ENCODE measurements at regions not wholly inside any gene's neighbourhood (a gene's known extent, or its start where the extent isn't known, plus 50 kb on each side); places are given as distances from the start of the nearest gene placed in this dataset.
"Not testable (repeated sequence)": the region's sequence is repeated elsewhere in the genome, so short reads cannot be mapped to it uniquely, and the experiment has no call there.

DNA sequence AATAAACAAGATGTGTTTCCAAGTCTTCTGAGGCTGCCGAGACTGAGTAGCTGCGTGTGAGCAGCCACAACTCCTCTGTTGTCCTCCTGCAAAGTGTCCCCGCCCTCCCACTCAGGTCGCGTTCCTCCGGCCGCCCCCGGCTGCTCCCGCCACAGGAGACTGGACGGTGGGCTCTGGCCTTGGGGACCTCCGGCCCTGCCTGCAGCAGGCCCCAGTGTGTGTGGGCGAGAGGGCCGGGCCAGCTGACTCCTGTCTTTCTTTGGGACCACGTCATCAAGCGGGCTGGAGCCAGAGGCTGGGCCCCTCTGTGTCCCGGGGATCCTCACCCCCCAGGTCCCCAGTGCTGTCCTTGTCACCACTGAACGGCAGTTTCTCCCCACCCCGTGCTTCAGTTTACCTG, 175.3 kb downstream of the NPIPB11 start:
- DNase-seq = no peak

DNA sequence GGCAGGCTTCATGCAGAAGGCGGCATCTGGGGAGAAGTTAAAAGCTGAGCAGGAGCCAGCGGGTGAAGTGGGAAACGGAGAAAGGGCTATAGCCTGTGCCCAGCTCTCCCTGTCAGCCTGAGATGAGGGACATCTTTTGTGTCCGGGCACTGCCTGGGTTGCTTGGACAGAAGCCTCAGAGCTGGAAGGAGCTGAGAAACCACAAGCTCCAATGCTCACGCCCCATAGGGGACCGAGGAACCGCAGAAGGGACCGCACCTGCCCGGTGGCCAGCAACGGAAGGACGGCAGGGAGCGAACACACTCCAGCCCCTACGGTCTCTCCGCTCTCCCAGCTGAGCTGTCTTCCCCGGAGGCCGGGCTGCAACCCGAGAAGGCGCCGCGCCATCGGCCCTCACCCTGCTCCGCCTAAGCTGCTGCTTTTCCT, 175.8 kb downstream of the NPIPB11 start:
- DNase-seq = no peak

DNA sequence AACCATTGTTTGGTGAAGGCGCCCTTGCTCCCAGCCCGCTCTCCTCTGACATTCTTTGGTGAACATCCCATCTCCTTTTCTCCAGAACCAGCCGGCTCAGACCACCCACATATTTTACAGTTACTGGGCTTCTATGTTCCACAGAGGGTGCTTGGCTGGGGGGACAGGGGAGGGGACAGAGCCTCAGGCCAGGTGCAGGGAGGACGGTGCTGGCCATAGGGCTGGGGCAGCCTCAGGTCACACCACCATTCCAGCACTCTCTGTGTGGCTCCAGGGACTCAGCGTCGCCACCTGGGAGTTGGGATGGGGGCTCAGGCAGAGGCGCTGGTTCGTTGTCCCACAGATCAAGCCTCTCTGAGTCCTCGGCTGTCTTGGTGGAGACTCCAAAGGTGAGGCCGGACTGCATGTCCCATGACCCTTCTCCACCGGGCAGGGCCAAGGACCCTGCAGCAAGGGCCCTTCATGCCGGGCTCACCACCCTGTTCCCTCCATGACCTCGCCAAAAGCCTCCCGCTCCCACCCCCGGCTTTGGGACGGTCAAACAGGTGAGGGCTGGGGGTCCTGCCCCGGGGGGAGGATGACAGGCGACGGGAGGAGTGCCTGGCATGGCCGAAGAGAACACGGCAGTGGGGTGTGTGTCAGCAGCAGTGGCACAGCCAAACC, 176.4 kb downstream of the NPIPB11 start:
- not testable (repeated sequence) for DNase-seq

DNA sequence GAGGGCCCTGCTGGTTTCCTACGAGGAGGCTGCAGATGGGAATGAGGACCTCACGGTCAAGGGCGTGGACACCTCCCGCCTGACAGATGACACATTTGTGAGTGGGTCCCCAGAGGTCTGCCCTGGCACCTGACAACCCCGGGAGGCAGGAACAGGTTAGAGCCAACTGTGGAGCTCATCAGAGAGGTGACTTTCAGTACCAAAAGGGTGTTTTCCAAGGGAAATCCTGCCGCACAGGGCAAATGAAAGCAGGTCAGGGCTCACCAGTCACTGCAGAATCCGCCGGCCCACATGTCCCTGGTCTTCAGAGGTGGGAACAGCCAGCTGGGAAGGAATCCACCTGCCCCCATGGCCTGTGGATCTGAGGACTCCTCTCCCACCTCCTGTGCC, 176.9 kb downstream of the NPIPB11 start:
- DNase-seq = not testable (repeated sequence)

DNA sequence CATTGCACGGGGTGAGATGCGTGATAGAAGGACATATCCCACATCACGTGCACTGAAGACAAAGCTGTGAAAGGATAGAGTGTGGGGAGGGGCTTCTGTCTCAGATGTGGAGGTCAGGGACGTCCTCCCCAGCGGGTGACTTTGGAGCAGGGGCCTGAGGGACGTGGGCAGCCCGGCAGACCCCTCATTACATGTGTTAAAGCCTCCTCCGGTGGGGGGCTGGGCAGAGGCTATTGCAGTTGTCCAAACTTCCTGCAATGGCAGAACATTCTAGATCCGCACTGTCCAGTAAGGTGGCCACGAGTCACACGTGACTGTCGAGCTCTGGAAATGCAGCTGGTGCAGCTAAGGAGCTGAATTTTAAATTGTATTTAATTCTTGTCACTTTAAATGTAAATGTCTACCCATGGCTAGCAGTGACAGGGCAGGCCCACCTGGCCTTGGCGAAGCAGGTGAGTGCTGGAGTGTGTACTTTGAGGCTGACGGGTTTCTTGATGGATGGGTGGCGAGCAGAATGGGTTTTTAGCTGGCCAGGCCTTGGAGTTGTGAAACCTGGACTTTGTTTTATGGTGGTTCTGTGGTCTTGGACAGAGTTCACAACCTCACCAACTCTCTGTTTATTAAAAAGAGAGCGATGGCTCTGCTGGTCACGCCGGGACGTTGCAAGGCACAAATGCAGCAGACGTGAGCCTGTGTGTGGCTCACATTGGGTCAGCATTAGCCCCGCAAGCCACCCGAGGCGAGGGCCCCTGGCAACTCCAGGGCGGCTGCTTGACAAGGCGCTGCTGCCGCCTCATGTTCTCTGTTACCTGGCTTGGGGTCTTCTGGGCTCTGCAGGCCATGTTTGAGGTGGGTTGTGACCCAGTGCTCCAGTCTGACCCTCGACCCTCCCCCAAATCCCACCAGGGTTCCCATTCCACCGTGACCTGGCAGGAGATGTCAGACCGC, 177.6 kb downstream of the NPIPB11 start:
- DNase-seq = not testable (repeated sequence)

DNA sequence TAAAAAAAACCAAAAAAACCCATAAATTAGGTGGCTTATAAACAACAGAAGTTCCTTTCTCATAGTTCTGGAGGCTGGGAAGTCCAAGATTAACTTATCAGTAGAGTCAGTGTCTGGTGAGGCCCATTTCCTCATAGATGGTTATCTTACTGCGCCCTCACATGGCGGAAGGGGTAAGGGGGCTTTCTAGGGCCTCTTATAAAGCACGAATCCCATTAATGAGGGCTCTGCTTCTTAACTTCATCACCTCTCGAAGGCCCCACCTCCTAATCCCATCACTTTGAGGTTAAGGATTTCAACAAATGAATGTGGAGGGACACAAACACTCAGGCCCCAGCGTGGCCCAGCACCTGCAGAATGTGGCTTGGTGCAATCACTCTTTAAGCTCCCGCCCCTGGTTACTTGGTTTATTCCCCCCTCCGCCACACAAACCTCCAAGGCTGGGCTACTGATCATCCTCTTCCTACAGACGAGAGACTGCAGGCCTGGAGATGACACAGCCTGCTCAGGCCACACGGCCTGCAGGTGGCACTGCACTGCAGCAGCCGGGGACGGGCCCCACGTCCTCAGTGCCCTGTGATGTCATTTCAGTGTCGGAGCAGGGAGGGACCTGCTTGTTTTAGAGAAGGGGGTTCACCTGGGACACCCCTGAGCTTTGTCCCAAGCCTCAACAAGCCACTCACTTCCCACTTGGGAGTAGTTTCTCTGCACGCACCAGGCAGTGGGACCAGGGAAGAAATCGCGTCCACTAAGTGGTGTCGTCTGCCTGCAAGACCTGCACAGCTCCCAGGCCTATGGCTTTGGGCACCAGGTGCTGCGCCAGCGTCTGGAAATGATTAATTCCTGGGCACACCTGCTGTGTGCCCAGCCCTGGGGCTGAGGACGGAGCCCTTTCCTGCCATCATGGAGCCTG, 178.5 kb downstream of the NPIPB11 start:
- DNase-seq = peak; percentile 74

DNA sequence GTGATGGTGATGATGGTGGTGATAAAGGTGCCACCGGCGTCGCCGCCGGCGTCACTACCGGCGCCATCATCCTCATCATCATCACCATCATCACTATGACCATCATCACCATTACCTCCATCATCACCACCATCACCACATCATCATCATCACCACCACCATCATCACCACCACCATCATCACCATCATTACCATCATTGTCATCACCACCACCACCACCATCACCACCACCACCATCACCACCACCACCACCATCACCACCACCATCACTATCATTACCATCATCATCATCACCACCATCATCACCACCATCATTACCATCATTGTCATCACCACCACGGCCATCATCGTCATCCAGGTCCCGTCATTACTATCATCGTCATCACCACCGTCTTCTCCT, 179.7 kb downstream of the NPIPB11 start:
- no peak for DNase-seq

DNA sequence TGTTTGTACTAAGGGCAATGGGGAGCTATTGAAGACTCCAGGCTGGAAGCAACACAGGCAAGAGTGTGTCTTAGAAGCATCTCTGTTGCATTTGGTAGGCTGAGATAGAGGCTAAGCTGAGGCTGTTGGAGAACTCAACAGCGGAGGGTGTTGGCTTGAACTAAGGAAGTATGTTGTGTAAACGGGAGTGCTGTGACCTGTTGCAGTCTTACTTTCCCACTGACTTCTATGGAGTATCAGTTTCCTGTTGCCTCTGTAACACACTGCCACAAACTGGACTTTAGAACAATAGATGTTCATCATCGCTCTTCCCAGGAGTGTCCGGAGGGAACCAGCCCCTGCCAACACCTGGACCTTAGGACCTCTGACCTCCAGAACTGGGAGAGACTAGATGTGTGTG, 181.8 kb downstream of the NPIPB11 start:
- not testable (repeated sequence) for DNase-seq

DNA sequence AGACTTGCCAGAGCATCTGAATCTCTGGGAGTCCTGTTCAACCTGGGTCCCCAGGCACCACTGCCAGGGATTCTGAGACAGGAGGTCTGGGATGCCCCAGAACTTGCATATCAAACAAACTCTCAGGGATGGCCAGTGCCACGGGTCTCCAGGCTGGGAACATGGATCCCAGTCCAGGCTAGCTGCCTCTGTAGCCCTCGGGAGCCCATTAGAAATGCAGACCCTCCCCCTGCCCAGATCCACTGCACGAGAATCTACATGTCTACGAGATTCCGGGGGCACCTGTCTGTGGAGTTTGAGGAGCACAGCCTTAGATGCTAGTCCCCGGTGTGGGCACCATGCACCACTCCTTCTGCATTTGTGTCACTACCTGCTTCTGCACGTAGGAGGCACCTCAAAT, 183.9 kb downstream of the NPIPB11 start:
- not testable (repeated sequence) for DNase-seq

DNA sequence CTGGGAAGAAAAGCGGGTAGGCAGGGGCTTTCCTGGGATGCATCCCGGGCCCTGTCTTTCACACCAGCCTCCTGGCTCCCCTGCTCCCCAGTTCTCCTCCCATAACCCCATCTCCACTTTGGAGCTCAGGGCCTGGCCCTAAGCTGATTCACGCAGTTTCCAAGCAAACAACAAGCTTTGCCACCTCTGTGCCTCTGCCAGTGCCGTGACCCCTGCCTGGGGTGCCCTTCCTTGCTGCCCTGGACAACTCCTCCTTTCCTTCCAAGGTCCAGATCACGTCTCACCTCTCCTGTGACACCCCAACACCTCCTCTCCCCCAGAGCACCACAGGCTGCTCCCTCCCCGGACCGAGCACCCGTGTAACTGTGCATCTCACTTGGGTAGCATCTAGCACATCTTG, 184.5 kb downstream of the NPIPB11 start:
- DNase-seq = not testable (repeated sequence)

DNA sequence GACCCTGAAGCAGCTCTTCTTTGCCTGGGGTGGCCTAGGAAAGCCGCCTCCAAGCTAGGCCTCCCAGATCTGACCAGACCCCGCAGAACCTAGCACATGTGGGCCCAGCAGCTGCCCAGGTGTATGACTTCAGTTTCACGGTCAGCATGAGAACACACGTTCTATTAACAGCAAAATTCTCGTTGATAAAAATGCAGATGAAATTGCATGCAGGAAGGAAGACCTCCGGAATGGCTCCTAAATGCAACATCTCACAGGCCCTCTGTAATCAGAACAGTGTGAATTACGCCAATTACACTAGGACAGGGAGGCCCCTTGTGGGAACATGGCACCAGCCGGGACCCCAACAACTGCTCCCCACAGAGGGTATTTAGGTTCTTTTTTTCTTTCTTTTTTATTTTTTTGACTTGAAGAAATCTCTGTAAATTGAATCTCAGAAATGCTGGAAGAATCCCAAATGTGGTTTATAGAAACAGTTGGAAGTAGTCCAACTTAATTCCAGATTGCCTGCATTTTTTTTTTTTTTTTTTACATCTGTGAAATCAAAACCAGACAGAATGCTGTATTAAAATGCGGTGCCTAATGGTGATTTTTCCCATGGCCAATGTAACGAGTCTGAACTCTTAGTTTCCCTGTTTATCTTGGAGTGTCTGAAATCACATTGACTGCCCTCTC, 185.1 kb downstream of the NPIPB11 start:
- not testable (repeated sequence) for DNase-seq

DNA sequence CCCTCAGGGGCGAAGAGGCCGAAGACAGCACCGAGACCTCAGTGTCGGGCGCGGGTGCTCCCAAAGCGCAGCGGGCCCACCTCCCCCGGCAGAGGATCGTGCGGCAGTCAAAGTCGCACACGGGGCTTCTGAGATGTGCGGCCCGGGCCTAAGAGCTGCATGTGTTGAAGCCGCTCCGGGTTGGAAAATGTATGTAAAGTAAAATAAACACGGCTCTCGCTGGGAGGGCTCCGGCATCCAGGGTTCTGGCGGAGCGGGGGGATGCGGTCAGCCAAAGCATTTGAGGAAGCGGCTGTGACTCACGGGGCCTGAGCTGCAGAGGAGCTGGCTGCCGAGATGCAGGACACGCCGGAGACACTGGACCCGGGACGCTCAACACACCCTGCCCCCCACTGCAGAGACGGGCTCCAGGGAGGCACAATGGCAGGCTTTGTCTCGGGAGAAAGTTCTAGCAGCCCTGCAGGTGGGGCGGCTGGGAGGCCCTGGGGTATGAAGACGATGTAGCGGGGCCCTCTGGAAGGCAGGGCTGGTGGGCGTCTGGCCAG, 185.8 kb downstream of the NPIPB11 start:
- DNase-seq = not testable (repeated sequence)

DNA sequence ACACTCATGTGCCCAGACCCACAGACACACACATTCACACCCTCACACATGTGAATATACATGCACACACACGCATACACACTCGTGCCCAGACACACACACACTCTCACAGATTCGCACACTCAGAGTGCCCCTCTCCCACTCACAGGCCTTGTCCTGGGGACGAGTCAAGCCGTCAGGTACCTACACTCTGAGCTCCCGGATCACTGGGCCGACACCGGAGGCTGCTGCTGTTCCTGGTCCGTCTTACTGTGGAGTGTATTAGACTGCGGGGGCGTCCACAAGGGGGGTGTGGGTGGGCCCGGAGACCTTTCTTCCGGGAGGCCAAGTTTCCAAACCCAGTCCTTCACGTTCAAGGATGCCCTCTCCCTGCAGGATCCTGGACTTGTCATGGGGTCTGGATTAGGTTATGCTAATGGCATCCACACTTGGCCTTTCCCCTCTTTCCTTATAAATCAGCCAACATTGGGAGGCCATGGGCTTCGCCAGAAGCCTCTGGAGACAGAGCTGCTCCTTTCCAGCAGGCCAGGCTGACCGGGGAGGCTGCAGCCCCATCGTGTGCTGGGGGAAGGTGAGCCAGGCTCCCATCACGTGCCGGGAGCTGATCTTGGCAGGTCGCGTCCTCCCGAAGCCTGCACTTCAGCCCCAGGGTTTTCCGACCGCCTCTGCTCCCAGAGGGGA, 186.4 kb downstream of the NPIPB11 start:
- DNase-seq = not testable (repeated sequence)

DNA sequence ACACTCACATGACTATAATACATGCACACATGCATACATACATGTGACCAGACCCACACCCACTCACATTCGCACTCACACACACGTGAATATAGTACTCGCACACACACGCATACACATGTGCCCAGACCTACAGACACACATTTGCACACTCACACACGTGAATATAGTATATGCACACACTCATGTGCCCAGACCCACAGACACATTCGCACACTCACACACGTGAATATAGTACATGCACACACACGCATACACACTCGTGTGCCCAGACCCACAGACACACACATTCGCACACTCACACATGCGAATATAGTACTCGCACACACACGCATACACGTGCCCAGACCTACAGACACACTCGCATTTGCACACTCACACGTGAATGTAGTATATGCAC, 186.9 kb downstream of the NPIPB11 start:
- DNase-seq = not testable (repeated sequence)

DNA sequence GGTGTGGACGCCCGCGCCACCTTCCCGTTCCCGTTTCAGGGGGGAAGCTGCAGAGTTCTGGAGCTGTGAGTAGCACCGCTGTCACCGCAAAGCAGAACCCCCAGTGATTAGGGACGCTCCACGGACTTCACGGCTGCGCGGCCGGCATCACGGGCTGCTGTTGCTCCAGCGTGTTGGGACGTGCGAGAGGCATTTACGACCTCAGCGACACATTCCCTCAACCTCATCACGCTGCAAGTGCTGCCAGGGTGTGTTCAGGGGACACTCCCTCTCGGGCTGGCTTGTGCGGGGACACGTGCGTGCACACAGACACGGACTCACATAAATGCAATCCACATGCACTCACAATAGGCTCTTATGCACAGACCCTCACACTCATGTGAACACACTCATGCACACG, 187.9 kb downstream of the NPIPB11 start:
- DNase-seq = not testable (repeated sequence)

DNA sequence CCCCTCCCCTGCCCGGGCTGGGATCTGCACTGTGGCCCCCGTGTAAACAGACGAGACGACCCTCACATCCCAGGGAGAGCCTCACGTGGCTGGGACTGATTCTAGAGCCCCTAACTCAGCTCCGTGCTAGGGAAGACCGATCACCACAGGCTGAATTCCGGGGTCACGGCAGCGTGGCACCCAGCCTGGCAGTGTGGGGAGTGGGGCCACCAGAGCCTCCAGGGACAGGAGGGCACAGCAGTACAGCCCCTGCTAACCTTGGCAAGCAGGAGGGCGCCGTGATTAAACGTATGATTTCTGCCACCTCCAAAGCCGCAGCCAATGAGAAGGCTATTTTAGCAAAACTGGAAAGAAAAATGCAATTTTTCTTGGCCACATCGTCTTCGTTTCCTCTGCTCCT, 188.3 kb downstream of the NPIPB11 start:
- not testable (repeated sequence) for DNase-seq

DNA sequence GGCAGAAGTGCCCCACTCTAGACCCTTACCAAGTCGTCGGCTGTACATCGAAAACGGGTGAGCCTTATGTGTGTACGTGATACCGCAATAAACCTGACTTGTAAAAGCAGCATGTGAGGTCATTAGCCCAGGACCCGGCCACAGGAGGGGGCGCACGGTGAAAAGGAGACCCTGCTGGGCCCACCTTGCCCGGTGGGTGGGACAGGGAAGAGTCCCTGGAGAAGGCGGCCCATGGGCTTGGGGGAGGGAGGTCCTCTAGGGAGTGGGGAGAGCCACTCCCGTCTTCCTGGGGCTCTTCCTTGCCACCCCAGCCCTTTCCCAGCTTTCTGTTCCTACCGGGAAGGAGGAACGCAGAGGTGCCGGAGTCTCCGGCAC, 188.8 kb downstream of the NPIPB11 start:
- DNase-seq = not testable (repeated sequence)

DNA sequence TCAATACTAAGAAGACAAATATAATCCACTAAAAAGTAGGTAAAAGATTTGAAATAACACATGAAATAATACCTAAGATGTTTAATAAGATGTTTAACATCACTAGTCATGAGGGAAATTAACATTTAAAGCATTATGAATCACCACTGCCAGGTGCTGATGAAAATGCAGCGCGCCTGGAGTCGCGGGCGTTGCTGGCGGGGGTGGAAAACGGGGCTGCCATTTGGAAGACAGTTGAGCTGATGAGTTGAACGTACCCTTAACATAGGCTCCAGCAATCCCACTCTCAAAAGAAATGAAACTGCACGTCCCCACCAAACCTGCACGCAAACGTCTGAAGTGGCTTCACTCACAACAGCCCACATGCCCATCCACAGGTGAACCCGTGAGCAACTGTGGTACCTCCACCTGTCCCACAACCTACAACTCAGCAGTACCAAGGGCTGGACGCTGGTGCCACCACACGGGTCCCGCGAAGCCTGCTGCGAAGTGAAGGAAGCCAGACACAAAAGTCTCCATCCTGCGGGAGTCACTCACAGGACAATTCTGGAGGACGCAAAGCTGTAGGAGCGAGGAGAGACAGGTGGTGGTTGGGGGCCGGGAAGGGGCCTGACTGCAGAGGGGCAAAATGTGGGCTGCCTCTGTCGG, 189.3 kb downstream of the NPIPB11 start:
- not testable (repeated sequence) for DNase-seq

DNA sequence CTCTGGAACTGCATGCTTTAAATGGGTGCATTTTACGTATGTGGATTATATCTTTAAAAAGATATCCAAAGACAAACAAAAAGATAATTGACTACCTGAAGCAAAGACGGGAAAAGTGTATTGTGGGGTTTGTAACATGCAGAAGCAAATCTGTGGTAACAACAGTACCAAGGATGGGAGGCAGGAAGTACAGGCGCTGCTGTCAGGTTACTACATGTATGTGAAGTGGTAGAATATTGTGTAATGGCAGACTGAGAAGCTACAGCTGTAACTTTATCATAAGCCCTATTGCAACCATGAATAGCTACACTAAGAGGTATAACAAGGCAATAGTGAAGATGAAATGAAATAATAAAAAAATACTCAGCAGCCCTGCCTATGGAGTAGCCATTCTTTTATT, 192.7 kb downstream of the NPIPB11 start:
- not testable (repeated sequence) for DNase-seq

DNA sequence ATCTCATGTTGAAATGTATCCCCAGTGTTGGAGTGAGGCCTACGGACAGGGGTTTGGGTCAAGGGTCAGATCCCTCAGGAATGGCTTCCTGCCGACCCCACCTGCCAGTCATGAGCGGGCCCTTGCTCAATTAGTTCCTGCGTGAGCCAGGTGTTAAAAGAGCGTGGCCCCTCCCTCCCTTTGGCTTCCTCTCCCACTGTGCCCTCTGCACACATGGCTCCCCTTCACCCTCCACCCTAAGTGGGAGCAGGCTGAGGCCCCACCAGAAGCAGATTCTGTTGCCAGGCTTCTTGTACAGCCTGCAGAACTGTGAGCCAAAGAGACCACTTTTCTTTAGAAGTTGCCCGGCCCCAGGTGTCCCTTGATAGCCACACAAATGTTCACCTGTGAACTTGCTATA, 193.3 kb downstream of the NPIPB11 start:
- DNase-seq = not testable (repeated sequence)

Data from hematopoietic multipotent progenitor cell treated with erythropoietin and hydrocortisone succinate and interleukin-3 and kit ligand, for 8 days (in vitro differentiated cells).